Esophagus muscularis mucosa (tissue), 3 donors: ENCODE measurements at regions not wholly inside any gene's neighbourhood (a gene's known extent, or its start where the extent isn't known, plus 50 kb on each side); places are given as distances from the start of the nearest gene placed in this dataset.

Source experiments
- CTCF ChIP-seq, 3 experiments: fragments of 200-600 bp in 2 of 3; fragments of 450-650 bp in 1 of 3; sonication (generic) in 2 of 3; IDR thresholded peaks; one replicate each; pipeline ENCODE4 v1.5.1; 2017 to 2019; ENCODE audit warnings: antibody characterized with exemption in 3 of 3, mild to moderate bottlenecking in 2 of 3, moderate library complexity in 1 of 3
- POLR2AphosphoS5 ChIP-seq, 2 donors: sonication (generic); formaldehyde crosslinking; IDR thresholded peaks; one replicate each; pipeline ENCODE4 v1.6.1; 2017; ENCODE audit warnings: antibody characterized with exemption in 2 of 2

- TF ChIP-seq CTCF (IDR thresholded peaks at IDR 0.05) (no peak), POLR2AphosphoS5 (IDR thresholded peaks at IDR 0.05) (no peak)
Observed at GRCh38 chr12:91606662-91607377, 424.2 kb upstream of the DCN start.
